NCI-H128 (cell line): ENCODE measurements at regions not wholly inside any gene's neighbourhood (a gene's known extent, or its start where the extent isn't known, plus 50 kb on each side); places are given as distances from the start of the nearest gene placed in this dataset.
"Not testable (repeated sequence)": the region's sequence is repeated elsewhere in the genome, so short reads cannot be mapped to it uniquely, and the experiment has no call there.

Source experiments
- DNase-seq: peaks from one replicate; lab custom pipeline; 2025; ENCODE audit not compliant: unreplicated experiment; lab: John Stamatoyannopoulos, UW

DNA sequence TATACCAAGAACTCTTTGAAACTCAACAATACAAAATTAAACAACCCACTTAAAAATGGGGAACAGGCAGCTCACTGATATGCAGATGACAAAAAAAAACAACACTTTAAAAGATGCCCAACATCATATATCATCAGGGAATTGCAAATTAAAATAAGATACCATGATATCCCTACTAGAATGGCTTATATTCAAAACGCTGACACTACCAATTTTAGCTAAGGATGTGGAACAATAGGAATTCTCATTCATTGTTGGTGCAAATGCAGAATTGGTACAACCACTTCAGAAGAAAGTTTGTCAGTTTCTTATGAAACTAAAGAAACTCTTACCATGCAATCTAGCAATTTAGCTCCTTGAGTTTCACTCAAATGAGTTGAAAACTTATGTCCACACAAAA is 259.0 kb upstream of the HS3ST1 start:
- no peak for DNase-seq

DNA sequence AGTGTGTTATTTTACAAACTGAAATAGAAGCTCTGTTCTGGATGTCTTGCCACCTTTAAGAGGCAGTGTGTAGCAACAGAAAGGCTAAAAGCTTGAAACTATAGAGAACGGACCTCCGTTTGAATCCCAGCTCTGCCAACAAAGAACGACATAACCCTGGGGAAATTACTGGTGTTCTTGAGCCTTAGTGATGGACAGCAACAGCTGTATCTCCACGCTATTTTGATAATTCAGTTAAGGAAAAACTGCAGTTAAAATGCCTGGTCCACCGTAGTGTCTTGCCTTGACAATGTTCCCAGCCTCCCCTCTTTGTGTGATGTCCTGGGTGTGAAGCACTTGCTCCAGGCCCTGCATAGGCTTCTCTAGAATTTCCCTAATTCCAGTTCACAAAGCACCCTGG is 256.8 kb upstream of the HS3ST1 start:
- no peak for DNase-seq

DNA sequence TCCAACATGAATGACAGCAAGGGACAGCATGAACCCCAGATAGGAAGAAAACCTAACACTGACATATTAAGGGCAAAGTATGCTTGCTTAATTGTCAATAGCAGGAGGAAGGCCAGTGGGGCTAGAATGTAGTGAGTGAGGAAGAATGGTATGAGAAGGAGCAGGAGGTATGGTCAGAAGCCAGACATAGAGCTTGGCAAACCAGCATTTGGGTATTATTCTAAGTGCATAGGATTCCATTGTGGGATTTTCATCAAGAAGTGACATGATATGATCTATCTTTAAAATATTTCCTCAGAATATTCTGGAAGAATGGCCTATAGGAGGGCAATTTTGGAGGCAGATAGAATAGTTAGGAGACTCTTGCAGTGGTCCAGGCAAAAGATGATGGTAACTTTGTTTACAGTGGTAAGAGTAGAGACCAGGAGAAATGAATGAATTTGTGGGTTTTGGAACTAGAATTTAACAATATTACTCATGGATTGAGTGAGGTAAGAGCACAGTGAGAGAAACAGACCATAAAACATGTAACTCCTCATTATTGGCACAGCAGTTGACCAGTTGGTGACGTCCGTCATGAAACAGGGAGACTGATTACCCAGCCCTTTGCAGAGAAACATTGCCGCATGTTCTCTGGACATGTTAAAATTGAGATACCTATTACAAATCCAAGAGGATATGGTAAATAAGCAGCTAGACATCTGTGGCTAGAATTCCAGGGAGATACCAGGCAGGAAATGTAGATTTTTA is 246.5 kb upstream of the HS3ST1 start:
- no peak for DNase-seq

GRCh38 chr4:11670304-11670703 is 241.6 kb upstream of the HS3ST1 start:
- DNase-seq = no peak

DNA sequence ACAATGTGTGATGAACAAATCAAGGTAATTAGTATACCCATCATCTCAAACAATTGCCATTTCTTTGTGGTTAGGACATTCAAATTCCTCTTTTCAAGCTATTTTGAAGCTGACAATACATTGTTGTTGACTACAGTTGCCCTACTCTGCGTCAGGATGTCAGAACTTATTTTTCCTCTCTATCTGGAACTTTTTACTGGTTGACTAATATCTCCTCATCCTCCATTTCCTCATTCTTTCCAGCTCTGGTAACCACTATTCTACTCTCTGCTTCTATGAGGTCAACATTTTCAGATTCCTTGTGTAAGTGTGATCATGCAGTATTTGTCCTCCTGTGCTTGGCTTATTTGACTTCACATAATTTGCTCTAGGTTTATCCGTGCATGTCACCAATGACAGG is 240.5 kb upstream of the HS3ST1 start:
- no peak for DNase-seq

DNA sequence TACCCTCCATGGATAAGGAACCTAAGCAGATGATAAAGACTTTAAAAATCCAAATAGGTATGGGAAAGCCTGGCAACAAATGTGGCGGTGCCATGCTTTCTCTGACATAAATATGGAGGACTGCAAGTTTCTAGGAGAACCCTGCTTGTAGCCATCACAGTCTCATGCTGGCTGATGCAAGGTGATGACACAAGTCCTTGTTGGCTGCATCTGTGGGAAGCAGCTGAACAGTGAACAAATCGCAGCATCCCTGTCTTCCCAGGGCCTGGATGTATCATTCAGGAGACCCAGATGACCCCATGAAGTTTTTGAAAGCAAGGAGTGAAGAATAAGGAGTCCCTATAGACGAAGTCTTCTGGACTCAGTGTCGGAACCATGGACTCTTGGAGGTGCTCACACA is 234.4 kb upstream of the HS3ST1 start:
- DNase-seq = no peak

DNA sequence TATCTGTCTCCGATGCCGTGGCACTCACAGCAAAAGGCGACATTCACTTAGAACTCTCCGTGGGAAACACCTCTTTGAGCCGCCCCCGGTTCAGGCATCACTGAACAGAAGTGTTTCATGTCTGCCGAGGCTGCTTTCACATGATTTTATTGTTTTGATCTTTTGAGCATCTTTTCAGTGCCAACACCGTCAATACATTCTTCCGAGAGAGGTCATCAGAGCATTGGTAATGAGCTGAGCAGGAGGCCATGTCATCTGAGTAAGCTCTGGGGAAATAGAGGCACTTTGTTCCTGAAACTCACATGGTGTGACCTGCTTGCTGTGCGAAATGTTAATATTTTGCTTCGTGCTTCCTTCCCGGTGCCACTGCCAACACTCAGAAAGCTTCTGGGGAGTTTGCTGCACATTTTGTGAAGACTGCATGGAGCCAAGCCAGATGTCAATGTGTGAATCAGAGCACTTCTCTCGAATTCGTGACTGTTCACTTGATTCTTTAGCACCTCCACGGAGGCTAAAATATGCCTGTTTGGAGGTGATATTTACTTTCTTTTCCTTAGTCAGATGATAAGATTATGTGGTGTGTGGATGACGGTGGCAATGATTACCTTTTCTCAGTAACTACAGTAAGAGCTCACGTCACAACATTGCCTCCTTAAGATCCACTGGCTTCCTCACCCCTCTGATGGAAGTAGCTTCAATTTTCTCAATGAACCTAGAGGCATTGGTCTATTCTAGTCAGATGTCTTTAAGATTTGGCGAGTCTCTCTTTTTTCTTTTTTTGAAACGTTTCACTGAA is 222.3 kb upstream of the HS3ST1 start:
- no peak for DNase-seq

DNA sequence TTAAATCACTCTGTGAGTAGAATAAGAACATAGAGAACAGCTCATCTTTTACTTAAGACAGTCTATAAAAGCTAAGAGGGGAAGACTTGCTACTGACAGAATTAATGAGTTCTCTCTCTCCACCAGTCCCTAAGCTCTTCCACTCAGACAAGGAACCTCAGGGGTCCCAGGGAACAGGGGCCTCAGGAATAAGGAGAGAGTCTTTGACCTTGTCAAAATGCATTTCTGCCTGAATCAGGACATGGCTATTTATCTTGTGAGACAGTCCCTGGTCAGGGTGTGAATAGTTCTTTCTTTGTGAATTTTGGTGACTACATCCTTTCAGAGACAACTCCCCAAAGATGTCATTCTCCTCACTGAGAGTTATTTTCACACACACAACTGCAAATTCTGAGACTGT is 218.7 kb upstream of the HS3ST1 start:
- no peak for DNase-seq

DNA sequence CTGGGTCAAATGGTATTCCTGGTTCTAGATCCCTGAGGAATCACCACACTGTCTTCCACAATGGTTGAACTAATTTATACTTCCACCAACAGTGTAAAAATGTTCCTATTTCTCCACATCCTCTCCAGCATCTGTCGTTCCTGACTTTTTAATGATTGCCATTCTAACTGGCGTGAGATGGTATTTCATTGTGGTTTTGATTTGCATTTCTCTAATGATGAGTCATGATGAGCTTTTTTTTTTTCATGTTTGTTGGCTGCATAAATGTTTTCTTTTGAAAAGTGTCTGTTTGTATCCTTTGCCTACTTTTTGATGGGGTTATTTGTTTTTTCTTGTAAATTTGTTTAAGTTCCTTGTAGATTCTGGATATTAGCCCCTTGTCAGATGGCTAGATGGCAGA is 214.4 kb upstream of the HS3ST1 start:
- not testable (repeated sequence) for DNase-seq

DNA sequence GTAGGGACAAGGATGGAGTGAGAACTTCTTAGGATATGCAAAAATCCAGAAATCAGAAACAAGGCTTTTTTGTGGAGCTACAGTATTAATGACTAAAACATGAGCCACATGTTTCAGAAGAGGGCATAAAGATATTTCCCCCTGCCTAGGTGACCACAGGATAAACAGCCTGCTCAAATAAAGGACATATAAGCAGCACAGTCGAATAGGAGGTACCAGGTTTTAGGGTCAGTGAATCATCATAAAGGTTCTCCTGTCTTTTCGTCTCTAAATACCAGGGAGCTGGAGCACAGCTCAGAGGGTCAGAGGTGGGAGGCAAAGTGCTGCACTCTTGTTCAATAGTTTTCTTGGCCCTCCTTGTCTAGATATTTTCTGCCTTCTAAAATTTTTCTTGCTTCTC is 211.9 kb upstream of the HS3ST1 start:
- DNase-seq = no peak

- no peak for DNase-seq
Measured at GRCh38 chr4:11636551-11636950, 207.9 kb upstream of the HS3ST1 start.

DNA sequence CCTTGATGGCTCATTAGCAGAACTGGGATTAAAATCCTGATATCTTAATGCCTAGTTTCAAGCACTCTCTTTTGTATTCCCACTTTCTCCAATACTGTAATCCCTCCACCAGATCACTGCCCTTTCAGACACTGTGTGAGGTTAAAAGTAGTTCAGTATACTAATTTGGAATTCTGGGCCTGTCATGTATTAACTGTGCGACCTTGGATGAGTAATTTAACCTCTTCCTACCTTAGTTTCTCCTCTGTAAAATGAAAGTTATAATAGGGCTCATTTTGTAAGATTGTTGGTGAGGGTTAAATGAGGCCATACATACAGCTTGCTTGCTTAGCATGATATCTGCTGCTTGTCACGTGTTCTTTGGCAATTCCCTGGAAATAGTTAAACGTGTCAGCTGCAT is 207.3 kb upstream of the HS3ST1 start:
- no peak for DNase-seq

GRCh38 chr4:11635342-11635741 is 206.6 kb upstream of the HS3ST1 start:
- DNase-seq = no peak

- no peak for DNase-seq
Measured at GRCh38 chr4:11634283-11634682, 205.6 kb upstream of the HS3ST1 start.

DNA sequence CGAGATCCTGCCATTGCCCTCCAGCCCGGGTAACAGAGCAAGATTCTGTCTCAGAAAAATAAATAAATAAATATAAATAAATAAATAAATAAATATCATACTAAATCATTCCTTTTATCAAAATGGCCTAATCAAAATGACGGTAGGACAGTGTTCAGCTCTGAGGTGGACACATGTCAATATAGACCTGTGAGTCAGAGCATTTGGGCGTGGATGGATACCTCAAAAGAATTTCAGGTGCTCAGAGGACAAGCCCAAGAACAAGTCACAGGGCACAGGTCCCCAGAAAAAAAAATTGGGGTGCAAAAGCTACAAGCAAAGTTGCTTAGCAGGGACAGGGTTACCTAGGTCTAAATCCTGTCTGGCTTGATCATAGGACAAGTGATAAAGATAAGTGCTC is 204.7 kb upstream of the HS3ST1 start:
- DNase-seq = no peak

DNA sequence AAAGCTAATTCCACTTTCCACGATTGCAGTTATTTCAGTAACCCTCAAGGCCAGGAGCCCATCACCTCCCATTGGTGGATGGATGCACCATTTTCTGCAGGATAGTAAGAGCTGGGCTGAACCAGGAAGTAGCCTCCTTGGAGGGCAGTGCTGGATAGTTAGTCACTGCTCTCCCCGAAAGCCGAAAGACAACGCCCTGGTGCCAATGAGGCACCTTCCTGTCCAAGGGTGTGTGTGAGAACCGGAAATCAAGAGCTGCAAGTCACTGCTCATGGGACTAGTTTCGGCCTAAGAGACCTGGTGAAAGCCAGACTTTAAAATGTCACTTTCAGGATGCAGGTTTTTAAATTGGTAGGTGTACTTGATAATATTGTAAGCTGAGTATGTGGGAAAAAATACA is 203.8 kb upstream of the HS3ST1 start:
- no peak for DNase-seq

GRCh38 chr4:11632025-11632424 is 203.3 kb upstream of the HS3ST1 start:
- peak; percentile 52 for DNase-seq

DNA sequence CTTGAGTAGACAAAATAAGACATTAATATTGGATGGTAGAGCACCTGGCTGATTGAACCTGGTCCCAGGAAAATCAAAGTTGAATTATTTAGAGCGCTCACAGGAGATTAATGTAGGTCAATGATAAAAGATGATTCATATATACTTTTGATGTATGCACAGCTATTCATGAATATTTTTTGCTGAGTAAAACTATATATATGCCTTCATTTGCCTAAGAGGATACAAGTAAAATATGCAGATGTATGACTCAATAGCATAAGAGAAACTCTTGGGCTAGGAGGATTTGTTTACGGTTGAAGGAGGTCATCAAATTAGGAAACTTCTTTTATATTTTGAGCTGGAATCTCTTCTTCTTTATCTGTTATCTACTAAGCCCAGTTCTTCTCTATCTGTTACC is 202.7 kb upstream of the HS3ST1 start:
- no peak for DNase-seq

- no peak for DNase-seq
Measured at GRCh38 chr4:11628093-11628725, 199.5 kb upstream of the HS3ST1 start.

- DNase-seq = no peak
Measured at GRCh38 chr4:11626066-11626465, 197.4 kb upstream of the HS3ST1 start.

DNA sequence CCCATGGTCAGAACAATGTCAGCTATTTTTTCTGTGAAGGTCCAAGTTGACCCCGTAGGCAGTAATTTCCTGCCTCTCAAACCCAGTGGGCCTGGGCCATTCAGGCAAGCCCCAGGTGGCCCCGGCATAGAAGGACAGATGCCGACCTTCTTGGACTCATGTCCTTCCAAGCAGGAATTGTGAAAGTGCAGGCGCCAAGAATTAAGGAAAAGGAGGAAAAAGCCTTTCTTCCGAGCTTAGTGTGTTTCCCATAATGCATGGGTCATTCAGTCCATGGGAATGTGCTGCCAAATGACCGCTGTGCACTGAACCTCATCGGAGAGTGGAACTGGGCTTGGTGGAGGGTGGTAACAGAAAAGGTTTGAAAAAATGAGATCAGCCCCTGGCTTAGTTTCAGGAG is 196.5 kb upstream of the HS3ST1 start:
- no peak for DNase-seq

GRCh38 chr4:11624370-11624769 is 195.7 kb upstream of the HS3ST1 start:
- DNase-seq = no peak
